Immature natural killer cell (primary cell): ENCODE measurements at regions not wholly inside any gene's neighbourhood (a gene's known extent, or its start where the extent isn't known, plus 50 kb on each side); places are given as distances from the start of the nearest gene placed in this dataset.

Source experiments
- DNase-seq, 3 donors: peaks; one replicate each; pipeline ENCODE4 v3.0.0; 2022; ENCODE audit warnings: mixed read lengths in 1 of 3
- H3K27ac Mint-ChIP-seq, 6 donors: one replicate each; pipeline ENCODE4 v1.8.0; 2020; ENCODE audit warnings: mixed read lengths in 6 of 6, mild to moderate bottlenecking in 5 of 6, inconsistent platforms in 4 of 6, moderate library complexity in 3 of 6
- H3K27me3 Mint-ChIP-seq, 3 donors: one replicate each; pipeline ENCODE4 v1.8.0; 2020 to 2021; ENCODE audit warnings: low read depth in 3 of 3, mild to moderate bottlenecking in 3 of 3, mixed read lengths in 3 of 3, moderate library complexity in 3 of 3, inconsistent platforms in 1 of 3
- H3K36me3 Mint-ChIP-seq, 3 donors: one replicate each; pipeline ENCODE4 v1.8.0; 2020; ENCODE audit warnings: mixed read lengths in 3 of 3, inconsistent platforms in 2 of 3, mild to moderate bottlenecking in 2 of 3
- H3K4me1 Mint-ChIP-seq, 2 donors: one replicate each; pipeline ENCODE4 v1.8.0; 2020; ENCODE audit warnings: inconsistent platforms in 2 of 2, mild to moderate bottlenecking in 2 of 2, mixed read lengths in 2 of 2, moderate library complexity in 1 of 2
- H3K4me3 Mint-ChIP-seq, 5 donors: one replicate each; pipeline ENCODE4 v1.8.0; 2020; ENCODE audit warnings: mild to moderate bottlenecking in 5 of 5, mixed read lengths in 5 of 5, inconsistent platforms in 3 of 5, moderate library complexity in 3 of 5
- H3K9me3 Mint-ChIP-seq, 6 donors: one replicate each; pipeline ENCODE4 v1.8.0; 2020; ENCODE audit warnings: mild to moderate bottlenecking in 6 of 6, mixed read lengths in 6 of 6, inconsistent platforms in 4 of 6, moderate library complexity in 3 of 6

DNA sequence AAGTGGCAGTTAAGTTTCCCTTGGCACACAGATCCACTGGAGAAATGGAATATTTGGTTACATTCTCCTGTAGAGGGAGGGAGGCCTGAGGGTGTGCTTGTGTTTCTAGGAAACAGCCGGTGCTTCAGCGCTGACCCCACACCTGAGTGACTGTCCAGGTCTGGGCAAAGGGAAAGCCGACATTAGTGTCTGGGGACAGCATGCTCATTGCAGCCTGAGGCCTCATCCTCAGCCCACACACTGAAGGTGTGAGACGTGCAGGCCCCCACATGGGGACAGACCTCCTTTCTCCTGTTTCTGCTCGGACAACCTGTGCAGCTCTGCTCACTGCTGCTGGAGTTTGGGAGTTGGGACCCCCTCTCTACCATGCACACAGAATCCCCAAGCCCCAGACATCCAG lies 178.3 kb downstream of the ACKR3 start:
- Mint-ChIP-seq H3K4me1 (no peaks in the 10 kb centered on the region), H3K4me3 (no peak overlapping the region), H3K27me3 (peaks cover 0 to 5% (median 3%) of the 10 kb centered on the region in 3 donors), H3K36me3 (no peaks in the 10 kb centered on the region), H3K27ac (no peak overlapping the region), H3K9me3 (no peaks in the 10 kb centered on the region)
- no peak for DNase-seq

DNA sequence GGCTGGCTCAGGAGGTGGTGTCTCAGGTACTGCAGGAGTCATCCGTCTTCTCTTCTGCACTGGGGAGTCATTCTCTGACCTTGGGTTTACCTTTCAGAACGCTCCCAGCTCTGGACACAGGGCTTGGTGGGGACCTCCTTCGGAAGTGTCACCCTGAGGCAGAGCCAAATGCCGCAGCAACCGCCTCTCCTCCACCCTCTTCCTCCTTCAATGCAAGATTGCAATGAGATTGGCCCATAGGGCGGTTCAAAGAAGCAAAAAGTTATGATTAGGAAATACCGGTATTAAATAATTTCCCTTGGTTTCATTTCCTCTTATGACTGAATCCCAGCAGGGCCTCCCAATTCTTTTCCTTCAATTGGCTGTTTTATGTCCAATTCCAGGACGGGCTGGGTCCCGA lies 178.8 kb downstream of the ACKR3 start:
- Mint-ChIP-seq H3K27ac (no peak overlapping the region), H3K36me3 (no peaks in the 10 kb centered on the region), H3K9me3 (no peaks in the 10 kb centered on the region), H3K27me3 (peaks cover 0 to 5% (median 3%) of the 10 kb centered on the region in 3 donors), H3K4me3 (no peak overlapping the region), H3K4me1 (no peaks in the 10 kb centered on the region)
- no peak for DNase-seq

DNA sequence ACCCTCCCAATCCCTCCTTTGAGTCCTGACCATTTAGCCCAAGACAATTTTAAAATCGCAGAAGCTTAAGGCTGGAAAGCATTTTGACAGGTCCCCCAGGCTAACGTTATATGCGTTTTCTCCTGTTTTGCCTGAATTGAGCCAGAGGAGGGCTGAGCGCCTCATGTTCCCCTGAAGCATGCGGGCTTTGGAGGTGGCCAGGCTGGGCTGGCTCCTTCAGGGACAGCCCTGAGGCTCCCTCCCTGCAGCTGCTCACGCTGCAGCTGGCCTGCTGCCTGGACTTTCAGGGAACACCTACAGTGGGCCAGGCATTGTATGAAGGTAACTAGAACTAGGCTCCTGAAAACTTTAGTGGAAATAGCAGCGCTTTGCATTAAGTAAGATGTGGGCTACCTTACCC lies 179.2 kb downstream of the ACKR3 start:
- Mint-ChIP-seq H3K9me3 (no peaks in the 10 kb centered on the region), H3K4me3 (no peak overlapping the region), H3K27me3 (peaks cover 0 to 5% (median 3%) of the 10 kb centered on the region in 3 donors), H3K4me1 (no peaks in the 10 kb centered on the region), H3K27ac (no peak overlapping the region), H3K36me3 (no peaks in the 10 kb centered on the region)
- no peak for DNase-seq

DNA sequence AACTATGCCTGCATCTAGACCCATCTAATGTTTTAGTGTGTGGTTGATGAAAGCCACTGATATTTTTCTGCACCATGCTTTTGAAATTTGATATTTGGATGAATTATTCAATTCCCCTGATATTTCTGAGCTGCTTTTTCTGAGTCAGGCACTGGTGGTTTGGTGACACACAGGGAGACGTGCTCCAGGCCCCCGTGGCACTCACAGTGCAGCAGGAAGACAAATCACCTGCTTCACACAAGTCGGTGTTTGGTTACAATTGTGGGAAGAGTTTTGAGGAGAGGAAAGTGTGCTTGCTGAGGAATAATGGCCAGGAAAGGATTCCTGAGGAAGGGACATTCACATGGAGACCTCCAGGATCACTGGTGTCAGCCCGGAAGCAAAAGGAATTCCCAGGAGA lies 179.7 kb downstream of the ACKR3 start:
- no peak for DNase-seq
- Mint-ChIP-seq H3K9me3 (no peaks in the 10 kb centered on the region), H3K36me3 (no peaks in the 10 kb centered on the region), H3K4me3 (no peak overlapping the region), H3K27ac (no peak overlapping the region), H3K4me1 (no peaks in the 10 kb centered on the region), H3K27me3 (peaks cover 0 to 8% (median 3%) of the 10 kb centered on the region in 3 donors)

DNA sequence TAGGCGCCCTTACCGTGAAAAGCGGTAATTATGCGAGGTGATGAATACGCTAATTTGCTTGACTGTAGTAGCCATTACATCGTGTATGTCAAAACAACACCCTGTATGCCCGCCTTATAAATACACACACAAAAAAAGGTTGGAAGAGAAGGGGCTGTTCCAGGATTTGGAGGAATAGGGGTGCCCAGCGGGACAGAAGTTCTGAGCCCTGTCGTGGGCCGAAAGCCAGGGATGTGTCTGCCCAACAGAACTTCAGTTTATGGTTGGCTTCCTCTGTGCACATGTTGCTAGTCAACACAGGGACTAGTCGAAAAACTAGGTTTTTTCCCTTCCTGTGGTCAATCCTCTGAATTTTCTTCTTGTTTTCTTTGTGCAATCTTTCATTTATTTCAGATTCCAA lies 182.5 kb downstream of the ACKR3 start:
- Mint-ChIP-seq H3K4me1 (no peaks in the 10 kb centered on the region), H3K4me3 (no peak overlapping the region), H3K27ac (no peak overlapping the region), H3K36me3 (no peaks in the 10 kb centered on the region), H3K27me3 (peaks cover 0 to 8% (median 3%) of the 10 kb centered on the region in 3 donors), H3K9me3 (no peaks in the 10 kb centered on the region)
- no peak for DNase-seq

DNA sequence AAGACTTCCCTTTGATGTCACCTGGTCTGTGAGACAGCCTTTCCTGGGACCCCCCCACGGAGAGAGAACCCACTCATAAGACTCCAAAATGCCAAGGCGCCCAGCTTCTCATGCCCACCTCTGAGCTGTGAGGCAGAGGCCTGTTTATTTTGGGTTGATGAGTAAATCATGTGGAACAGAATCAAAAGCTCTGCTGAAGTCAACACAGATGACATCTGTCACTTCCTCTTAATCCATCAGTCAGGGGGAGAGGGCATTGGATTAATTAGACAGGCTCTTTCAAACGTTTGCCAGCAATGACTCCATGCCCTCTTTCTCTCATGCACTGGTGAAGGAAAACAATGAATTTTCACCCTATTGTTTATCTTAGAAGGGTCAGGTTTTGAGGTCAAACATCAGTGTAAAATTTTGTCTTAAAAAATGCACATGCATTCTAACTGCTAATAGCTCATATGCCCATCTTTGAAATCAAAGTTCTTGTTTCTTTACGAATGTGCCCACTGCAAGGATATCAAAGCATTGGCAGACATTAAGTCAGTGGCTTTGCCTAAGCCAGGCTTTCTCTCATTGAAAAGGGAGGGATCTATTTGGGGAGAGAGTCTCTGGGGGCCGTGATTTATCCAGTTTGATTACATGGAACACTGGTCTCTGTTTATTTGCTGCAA lies 184.1 kb downstream of the ACKR3 start:
- Mint-ChIP-seq H3K9me3 (no peaks in the 10 kb centered on the region), H3K4me1 (no peaks in the 10 kb centered on the region), H3K36me3 (no peaks in the 10 kb centered on the region), H3K27ac (no peak overlapping the region), H3K27me3 (peaks cover 1 to 8% (median 3%) of the 10 kb centered on the region in 3 donors), H3K4me3 (no peak overlapping the region)
- no peak for DNase-seq

DNA sequence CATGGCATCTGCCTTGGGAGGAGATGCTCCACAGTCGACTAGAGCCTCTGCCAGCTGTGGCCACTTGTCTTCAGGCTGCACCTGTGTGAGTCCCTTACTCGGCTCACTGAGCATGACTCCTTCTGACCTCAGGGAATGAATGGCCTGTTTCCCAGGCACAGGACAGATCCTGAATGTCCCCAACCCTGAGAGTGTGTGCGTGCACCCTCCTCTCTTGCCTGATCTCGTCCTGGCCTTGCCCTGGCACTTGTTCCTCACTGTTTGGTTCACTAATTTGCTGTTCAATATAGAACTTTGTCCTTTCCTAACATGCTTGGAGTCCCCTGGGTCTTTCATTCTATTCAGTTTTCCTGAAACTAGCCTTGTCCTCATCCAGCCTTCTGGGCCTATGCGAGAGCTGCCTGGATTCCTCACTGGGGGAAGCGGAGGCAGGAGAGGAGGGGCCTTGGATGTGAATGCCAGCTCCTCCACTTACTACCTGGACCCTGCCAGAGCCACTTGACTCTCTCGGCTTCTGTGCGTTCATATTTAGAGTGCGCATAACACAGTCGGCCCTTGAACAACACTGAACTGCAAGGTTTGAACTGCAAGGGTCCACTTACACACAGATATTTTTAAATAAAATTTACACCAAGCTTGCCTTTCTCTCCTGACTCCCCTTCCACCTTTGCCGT lies 184.8 kb downstream of the ACKR3 start:
- H3K9me3 Mint-ChIP-seq, result no peaks in the 10 kb centered on the region
- H3K27me3 Mint-ChIP-seq, result peaks cover under 1 to 5% (median 1%) of the 10 kb centered on the region in 3 donors
- no peak overlapping the region for H3K27ac Mint-ChIP-seq
- H3K4me1 Mint-ChIP-seq, result no peaks in the 10 kb centered on the region
- no peaks in the 10 kb centered on the region for H3K36me3 Mint-ChIP-seq
- no peak overlapping the region for H3K4me3 Mint-ChIP-seq
- no peak for DNase-seq

DNA sequence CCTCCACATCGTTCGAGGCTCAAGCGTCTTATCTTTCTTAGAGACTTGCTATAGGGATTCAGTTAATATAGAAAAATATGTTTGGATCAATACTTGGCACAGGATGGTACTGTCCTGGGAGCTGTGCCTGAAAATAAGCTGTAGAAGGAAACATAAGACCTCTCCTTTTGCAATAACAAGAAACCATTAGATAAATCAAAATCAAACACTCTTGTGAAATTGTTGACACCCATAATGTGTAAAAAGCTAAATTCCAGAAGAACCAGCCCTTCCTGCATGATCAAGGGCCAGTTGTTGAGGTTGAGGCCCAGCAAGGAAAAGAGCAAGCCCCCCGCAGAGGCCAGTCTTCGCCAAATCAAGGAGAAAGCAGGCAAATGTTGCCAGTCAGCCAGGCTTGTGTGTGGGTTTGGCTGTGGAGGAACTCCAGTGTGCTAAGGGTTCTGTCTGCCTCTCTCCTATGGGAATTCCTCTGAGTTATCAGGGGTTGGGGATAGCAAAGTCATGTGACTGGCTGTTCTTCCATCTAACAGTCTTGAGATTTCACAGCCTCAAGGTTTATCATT lies 185.7 kb downstream of the ACKR3 start:
- no peak overlapping the region for H3K4me3 Mint-ChIP-seq

DNA sequence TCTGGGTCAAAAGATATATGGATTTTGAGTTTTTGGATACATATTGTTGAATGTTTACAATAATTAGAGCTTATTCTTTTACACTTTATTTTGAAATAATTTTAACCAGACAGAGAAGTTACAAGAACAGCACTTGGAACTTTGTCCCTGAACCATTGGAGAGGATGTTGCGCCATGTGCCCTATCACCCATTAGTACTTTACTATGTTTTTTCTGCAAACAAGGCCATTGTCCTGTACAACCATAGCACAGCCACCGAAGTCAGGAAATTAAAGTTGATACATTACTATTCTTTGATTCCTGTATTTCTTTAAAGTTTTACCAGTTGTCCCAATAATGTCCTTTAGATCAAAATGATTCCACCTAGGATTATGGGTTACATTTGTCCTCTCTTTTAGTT lies 188.8 kb downstream of the ACKR3 start:
- DNase-seq, result no peak
- Mint-ChIP-seq H3K4me1 (no peaks in the 10 kb centered on the region), H3K9me3 (no peaks in the 10 kb centered on the region), H3K4me3 (no peak overlapping the region), H3K36me3 (no peaks in the 10 kb centered on the region), H3K27ac (no peak overlapping the region), H3K27me3 (peaks cover 3% of the 10 kb centered on the region in 3 donors)

More for the DNA sequence above, 185.7 kb downstream of the ACKR3 start:
- no peak overlapping the region for H3K27ac Mint-ChIP-seq
- H3K36me3 Mint-ChIP-seq, result no peaks in the 10 kb centered on the region
- peaks cover 3% of the 10 kb centered on the region in 3 donors for H3K27me3 Mint-ChIP-seq
- no peak for DNase-seq
- no peaks in the 10 kb centered on the region for H3K4me1 Mint-ChIP-seq
- H3K9me3 Mint-ChIP-seq, result no peaks in the 10 kb centered on the region

DNA sequence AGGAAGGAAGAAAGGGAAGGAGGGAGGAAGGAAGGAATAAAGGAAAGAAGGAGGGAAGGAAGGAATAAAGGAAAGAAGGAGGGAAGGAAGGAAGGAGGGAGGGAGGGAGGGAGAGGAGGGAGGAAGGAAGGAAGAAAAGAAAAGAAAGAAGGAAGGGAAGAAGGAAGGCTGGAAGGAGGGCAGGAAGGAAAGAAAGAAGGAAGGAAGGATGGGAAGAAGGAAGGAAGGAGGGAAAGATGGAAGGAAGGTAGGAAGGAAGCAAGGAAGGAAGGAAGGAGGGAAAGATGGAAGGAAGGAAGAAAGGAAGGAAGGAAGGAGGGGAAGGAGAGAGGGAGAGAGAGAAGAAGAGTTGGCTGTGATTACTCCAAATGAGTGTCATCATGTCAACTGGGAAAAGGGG lies 190.6 kb downstream of the ACKR3 start:
- H3K36me3 Mint-ChIP-seq, result no peaks in the 10 kb centered on the region
- H3K4me1 Mint-ChIP-seq, result no peaks in the 10 kb centered on the region

DNA sequence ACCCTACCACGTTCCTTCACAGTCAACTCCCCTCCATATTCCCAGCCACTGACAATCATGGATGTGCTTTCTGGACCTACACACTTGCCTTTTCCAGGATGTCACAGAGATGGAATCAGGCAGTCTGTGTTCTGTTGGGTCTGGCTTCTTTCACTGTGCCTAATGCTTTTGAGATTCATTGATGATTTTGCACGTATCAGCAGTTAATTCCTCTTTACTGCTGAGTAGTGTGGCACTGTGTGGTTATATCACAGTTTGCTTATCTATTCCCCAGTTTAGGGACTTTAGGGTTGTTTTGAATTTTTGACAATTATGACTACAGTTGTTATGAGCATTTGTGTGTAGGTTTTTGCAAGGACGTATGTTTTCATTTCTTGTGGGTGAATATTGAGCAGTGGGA lies 191.7 kb downstream of the ACKR3 start:
- no peaks in the 10 kb centered on the region for H3K9me3 Mint-ChIP-seq
- peaks cover 0 to 6% (median 3%) of the 10 kb centered on the region in 3 donors for H3K27me3 Mint-ChIP-seq
- H3K27ac Mint-ChIP-seq, result no peak overlapping the region
- no peak for DNase-seq
- H3K4me1 Mint-ChIP-seq, result no peaks in the 10 kb centered on the region
- H3K36me3 Mint-ChIP-seq, result no peaks in the 10 kb centered on the region
- no peak overlapping the region for H3K4me3 Mint-ChIP-seq

More for the DNA sequence above, 190.6 kb downstream of the ACKR3 start:
- DNase-seq, result no peak
- no peak overlapping the region for H3K27ac Mint-ChIP-seq
- H3K4me3 Mint-ChIP-seq, result no peak overlapping the region
- H3K27me3 Mint-ChIP-seq, result peaks cover 0 to 6% (median 3%) of the 10 kb centered on the region in 3 donors
- no peaks in the 10 kb centered on the region for H3K9me3 Mint-ChIP-seq

DNA sequence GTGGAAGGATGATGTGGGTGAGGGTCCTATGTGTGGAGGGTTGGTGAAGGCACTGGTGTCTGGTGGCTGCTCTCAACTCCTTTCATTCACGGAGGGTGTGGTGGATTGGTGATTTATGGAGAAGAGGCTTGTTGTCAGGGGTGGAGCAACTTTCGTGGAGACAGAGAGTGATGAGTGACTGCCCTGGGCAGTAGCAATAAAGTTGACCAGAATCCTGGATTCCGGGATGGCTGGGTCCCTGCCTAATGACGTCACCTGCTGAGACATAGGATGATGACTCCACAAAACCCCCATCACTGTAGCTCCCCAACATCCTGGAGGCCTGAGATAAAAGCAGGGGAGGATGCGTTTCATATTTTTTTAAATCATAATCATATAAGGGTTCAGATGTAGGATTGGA lies 193.0 kb downstream of the ACKR3 start:
- H3K27ac Mint-ChIP-seq, result no peak overlapping the region
- no peaks in the 10 kb centered on the region for H3K9me3 Mint-ChIP-seq
- H3K4me3 Mint-ChIP-seq, result no peak overlapping the region
- no peaks in the 10 kb centered on the region for H3K4me1 Mint-ChIP-seq
- no peak for DNase-seq
- peaks cover 0 to 6% (median 3%) of the 10 kb centered on the region in 3 donors for H3K27me3 Mint-ChIP-seq
- H3K36me3 Mint-ChIP-seq, result no peaks in the 10 kb centered on the region

DNA sequence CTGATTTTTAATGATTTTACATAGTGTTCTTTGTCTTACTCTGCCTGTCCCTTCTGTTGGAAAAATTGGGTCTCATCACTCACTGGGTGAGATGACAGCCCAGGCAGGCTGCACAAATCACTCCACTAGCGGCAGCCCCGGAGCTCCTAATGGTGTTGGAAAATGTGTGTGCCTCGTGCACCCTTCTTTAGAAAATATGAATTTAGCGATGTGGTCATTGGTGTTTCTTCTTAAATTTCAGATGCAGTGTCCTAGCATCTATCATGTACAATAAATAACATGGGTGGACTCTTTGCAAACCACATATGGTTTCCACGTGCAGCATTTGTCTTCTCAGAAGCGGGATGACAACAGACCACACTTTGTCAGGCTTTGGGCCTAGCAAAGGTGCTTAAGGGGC lies 194.2 kb downstream of the ACKR3 start:
- Mint-ChIP-seq H3K27ac (no peak overlapping the region), H3K36me3 (no peaks in the 10 kb centered on the region), H3K27me3 (peaks cover 0 to 6% (median 2%) of the 10 kb centered on the region in 3 donors), H3K9me3 (no peaks in the 10 kb centered on the region), H3K4me1 (no peaks in the 10 kb centered on the region), H3K4me3 (no peak overlapping the region)
- no peak for DNase-seq

DNA sequence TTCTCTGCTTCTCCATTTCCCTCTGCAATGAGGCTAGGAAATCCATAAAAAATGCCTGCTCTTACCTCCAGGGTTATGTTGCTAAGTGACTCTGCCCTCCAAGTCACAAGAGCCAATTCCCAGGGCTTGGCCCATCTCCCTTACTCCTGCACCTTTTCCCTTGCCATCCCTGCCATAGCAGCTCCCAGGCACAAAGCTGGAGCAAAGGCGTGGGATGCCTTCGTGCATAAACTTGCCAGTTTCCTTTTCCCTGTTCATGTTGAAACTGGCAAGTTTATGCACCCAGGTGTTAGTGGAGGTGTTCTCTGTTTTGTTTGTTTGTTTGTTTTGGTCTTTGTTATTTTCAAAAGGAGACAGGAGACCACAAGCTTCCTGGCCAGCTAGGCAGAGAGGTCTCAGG lies 195.1 kb downstream of the ACKR3 start:
- DNase-seq, result no peak
- H3K9me3 Mint-ChIP-seq, result no peaks in the 10 kb centered on the region
- H3K27me3 Mint-ChIP-seq, result peaks cover 2 to 6% (median 4%) of the 10 kb centered on the region in 3 donors
- no peaks in the 10 kb centered on the region for H3K4me1 Mint-ChIP-seq
- no peaks in the 10 kb centered on the region for H3K36me3 Mint-ChIP-seq
- H3K4me3 Mint-ChIP-seq, result no peak overlapping the region
- H3K27ac Mint-ChIP-seq, result no peak overlapping the region
